ENCODE measurements at regions not wholly inside any gene's neighbourhood (a gene's known extent, or its start where the extent isn't known, plus 50 kb on each side); places are given as distances from the start of the nearest gene placed in this dataset.

DNA sequence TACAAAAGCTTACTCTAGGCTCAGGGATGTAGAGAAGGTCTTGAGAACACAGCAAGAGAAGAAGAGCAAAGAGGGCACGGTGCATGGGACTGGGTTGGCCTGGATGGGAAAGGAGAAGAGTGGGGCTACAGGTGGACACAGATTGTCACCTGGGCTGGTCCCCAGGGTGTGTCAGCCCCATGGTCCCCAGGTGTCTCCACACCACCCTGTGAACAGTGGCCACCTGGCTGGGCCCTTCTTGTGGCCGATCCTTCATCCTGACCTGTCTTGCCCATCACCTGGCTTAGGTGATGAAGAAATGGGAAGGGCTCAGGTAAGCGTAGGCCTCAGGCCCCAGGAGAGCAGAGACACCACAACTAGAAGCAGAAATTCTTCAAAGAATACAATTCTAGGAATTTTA, 188.9 kb downstream of the TENT4A start:
- Mint-ChIP-seq H3K27ac (no peak overlapping the region), H3K27me3 (ENCODE audit: low read depth in 3 of 3) (no peaks in the 10 kb centered on the region), H3K9me3 (peaks cover 0 to 6% (median 4%) of the 10 kb centered on the region in 7 donors), H3K4me3 (no peak overlapping the region), H3K4me1 (no peaks in the 10 kb centered on the region), H3K36me3 (no peaks in the 10 kb centered on the region)
- WGBS (ENCODE audit: insufficient coverage): 88% methylated on average over 1 of the region's 3 CpGs
- no peak overlapping the region for H3K9ac ChIP-seq (ENCODE audit: insufficient read depth, low read length, poor library complexity, severe bottlenecking)
- H3K4me3 ChIP-seq (replicated peaks in 1 of 3; ENCODE audit: low read depth in 2 of 3, low read length in 3 of 3): no peak overlapping the region
- intact Hi-C loops (cut with micrococcal nuclease): no loop called here
- no peaks in the 10 kb centered on the region for H3K36me3 ChIP-seq (replicated peaks in 1 of 2; ENCODE audit: control insufficient read depth in 1 of 2, insufficient read depth in 2 of 2, low read length in 2 of 2)
- TF ChIP-seq CTCF (IDR thresholded peaks at IDR 0.05): no peak
- no peaks in the 10 kb centered on the region for H3K27me3 ChIP-seq (ENCODE audit: control insufficient read depth in 2 of 2, insufficient read depth in 2 of 2, low read length in 2 of 2)
- peaks cover 0 to 7% of the 10 kb centered on the region in 2 donors for H3K9me3 ChIP-seq (replicated peaks in 1 of 2; ENCODE audit: control insufficient read depth in 1 of 2, insufficient read depth in 1 of 2, low read length in 2 of 2)
- no peaks in the 10 kb centered on the region for H3K4me1 ChIP-seq (ENCODE audit: control insufficient read depth in 1 of 2, insufficient read depth in 2 of 2, low read length in 2 of 2)
- H3K27ac ChIP-seq (ENCODE audit: low read depth in 1 of 2, low read length in 2 of 2): no peak overlapping the region
- no peak overlapping the region for H3K4me2 ChIP-seq (replicated peaks; ENCODE audit: extremely low read depth, low read length, poor library complexity, severe bottlenecking)
- no peaks in the 10 kb centered on the region for H3K79me2 ChIP-seq (ENCODE audit: insufficient read depth, low read length)
- no peak overlapping the region for H2AFZ ChIP-seq (ENCODE audit: insufficient read depth, low read depth, low read length, poor library complexity, severe bottlenecking)
- H4K20me1 ChIP-seq (ENCODE audit: insufficient read depth, low read length): no peaks in the 10 kb centered on the region
- DNase-seq: no peak

DNA sequence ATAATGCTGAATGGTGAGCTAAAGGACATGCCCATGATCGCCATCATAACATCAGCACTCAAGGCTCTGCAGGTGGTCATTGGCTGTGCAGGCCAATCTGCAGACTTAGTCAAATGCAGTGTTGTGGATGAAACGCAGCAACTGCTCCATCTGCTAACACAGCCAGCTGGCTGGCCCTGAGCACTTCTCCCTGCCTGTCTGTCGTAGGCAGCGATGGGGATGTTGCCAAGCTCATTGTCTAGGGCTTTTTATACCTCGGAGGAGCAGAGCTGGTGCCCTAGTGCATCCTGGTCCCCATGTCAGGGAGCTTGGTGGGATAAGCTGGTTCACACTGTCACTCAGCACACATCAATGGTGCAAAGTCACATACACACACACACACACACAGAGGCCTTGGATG, 189.4 kb downstream of the TENT4A start:
- Histone ChIP-seq H3K4me3 (replicated peaks in 1 of 3; ENCODE audit: low read depth in 2 of 3, low read length in 3 of 3) (no peak overlapping the region), H3K27me3 (ENCODE audit: control insufficient read depth in 2 of 2, insufficient read depth in 2 of 2, low read length in 2 of 2) (no peaks in the 10 kb centered on the region), H3K27ac (ENCODE audit: low read depth in 1 of 2, low read length in 2 of 2) (no peak overlapping the region), H3K9me3 (replicated peaks in 1 of 2; ENCODE audit: control insufficient read depth in 1 of 2, insufficient read depth in 1 of 2, low read length in 2 of 2) (peaks cover 0 to 7% of the 10 kb centered on the region in 2 donors), H3K79me2 (ENCODE audit: insufficient read depth, low read length) (no peaks in the 10 kb centered on the region), H3K9ac (ENCODE audit: insufficient read depth, low read length, poor library complexity, severe bottlenecking) (no peak overlapping the region), H3K36me3 (replicated peaks in 1 of 2; ENCODE audit: control insufficient read depth in 1 of 2, insufficient read depth in 2 of 2, low read length in 2 of 2) (no peaks in the 10 kb centered on the region), H3K4me2 (replicated peaks; ENCODE audit: extremely low read depth, low read length, poor library complexity, severe bottlenecking) (no peak overlapping the region), H3K4me1 (ENCODE audit: control insufficient read depth in 1 of 2, insufficient read depth in 2 of 2, low read length in 2 of 2) (no peaks in the 10 kb centered on the region), H2AFZ (ENCODE audit: insufficient read depth, low read depth, low read length, poor library complexity, severe bottlenecking) (no peak overlapping the region), H4K20me1 (ENCODE audit: insufficient read depth, low read length) (no peaks in the 10 kb centered on the region)
- TF ChIP-seq CTCF (IDR thresholded peaks at IDR 0.05): no peak
- no peak for DNase-seq
- H3K36me3 Mint-ChIP-seq: no peaks in the 10 kb centered on the region
- peaks cover 0 to 9% (median 4%) of the 10 kb centered on the region in 7 donors for H3K9me3 Mint-ChIP-seq
- H3K4me1 Mint-ChIP-seq: no peaks in the 10 kb centered on the region
- 88% methylated on average over 5 of the region's 5 CpGs for WGBS (ENCODE audit: insufficient coverage)
- no peak overlapping the region for H3K27ac Mint-ChIP-seq
- H3K4me3 Mint-ChIP-seq: no peak overlapping the region
- intact Hi-C loops (cut with micrococcal nuclease): no loop called here
- no peaks in the 10 kb centered on the region for H3K27me3 Mint-ChIP-seq (ENCODE audit: low read depth in 3 of 3)
